ENCODE measurements at regions not wholly inside any gene's neighbourhood (a gene's known extent, or its start where the extent isn't known, plus 50 kb on each side); places are given as distances from the start of the nearest gene placed in this dataset.

- TF ChIP-seq, protein P1, sequence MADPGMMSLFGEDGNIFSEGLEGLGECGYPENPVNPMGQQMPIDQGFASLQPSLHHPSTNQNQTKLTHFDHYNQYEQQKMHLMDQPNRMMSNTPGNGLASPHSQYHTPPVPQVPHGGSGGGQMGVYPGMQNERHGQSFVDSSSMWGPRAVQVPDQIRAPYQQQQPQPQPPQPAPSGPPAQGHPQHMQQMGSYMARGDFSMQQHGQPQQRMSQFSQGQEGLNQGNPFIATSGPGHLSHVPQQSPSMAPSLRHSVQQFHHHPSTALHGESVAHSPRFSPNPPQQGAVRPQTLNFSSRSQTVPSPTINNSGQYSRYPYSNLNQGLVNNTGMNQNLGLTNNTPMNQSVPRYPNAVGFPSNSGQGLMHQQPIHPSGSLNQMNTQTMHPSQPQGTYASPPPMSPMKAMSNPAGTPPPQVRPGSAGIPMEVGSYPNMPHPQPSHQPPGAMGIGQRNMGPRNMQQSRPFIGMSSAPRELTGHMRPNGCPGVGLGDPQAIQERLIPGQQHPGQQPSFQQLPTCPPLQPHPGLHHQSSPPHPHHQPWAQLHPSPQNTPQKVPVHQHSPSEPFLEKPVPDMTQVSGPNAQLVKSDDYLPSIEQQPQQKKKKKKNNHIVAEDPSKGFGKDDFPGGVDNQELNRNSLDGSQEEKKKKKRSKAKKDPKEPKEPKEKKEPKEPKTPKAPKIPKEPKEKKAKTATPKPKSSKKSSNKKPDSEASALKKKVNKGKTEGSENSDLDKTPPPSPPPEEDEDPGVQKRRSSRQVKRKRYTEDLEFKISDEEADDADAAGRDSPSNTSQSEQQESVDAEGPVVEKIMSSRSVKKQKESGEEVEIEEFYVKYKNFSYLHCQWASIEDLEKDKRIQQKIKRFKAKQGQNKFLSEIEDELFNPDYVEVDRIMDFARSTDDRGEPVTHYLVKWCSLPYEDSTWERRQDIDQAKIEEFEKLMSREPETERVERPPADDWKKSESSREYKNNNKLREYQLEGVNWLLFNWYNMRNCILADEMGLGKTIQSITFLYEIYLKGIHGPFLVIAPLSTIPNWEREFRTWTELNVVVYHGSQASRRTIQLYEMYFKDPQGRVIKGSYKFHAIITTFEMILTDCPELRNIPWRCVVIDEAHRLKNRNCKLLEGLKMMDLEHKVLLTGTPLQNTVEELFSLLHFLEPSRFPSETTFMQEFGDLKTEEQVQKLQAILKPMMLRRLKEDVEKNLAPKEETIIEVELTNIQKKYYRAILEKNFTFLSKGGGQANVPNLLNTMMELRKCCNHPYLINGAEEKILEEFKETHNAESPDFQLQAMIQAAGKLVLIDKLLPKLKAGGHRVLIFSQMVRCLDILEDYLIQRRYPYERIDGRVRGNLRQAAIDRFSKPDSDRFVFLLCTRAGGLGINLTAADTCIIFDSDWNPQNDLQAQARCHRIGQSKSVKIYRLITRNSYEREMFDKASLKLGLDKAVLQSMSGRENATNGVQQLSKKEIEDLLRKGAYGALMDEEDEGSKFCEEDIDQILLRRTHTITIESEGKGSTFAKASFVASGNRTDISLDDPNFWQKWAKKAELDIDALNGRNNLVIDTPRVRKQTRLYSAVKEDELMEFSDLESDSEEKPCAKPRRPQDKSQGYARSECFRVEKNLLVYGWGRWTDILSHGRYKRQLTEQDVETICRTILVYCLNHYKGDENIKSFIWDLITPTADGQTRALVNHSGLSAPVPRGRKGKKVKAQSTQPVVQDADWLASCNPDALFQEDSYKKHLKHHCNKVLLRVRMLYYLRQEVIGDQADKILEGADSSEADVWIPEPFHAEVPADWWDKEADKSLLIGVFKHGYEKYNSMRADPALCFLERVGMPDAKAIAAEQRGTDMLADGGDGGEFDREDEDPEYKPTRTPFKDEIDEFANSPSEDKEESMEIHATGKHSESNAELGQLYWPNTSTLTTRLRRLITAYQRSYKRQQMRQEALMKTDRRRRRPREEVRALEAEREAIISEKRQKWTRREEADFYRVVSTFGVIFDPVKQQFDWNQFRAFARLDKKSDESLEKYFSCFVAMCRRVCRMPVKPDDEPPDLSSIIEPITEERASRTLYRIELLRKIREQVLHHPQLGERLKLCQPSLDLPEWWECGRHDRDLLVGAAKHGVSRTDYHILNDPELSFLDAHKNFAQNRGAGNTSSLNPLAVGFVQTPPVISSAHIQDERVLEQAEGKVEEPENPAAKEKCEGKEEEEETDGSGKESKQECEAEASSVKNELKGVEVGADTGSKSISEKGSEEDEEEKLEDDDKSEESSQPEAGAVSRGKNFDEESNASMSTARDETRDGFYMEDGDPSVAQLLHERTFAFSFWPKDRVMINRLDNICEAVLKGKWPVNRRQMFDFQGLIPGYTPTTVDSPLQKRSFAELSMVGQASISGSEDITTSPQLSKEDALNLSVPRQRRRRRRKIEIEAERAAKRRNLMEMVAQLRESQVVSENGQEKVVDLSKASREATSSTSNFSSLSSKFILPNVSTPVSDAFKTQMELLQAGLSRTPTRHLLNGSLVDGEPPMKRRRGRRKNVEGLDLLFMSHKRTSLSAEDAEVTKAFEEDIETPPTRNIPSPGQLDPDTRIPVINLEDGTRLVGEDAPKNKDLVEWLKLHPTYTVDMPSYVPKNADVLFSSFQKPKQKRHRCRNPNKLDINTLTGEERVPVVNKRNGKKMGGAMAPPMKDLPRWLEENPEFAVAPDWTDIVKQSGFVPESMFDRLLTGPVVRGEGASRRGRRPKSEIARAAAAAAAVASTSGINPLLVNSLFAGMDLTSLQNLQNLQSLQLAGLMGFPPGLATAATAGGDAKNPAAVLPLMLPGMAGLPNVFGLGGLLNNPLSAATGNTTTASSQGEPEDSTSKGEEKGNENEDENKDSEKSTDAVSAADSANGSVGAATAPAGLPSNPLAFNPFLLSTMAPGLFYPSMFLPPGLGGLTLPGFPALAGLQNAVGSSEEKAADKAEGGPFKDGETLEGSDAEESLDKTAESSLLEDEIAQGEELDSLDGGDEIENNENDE (IDR thresholded peaks at IDR 0.05; ENCODE audit: insufficient replicate concordance, low read length): no peak
Observed at GRCh38 chr1:99439433-99440075, 175.3 kb downstream of the PLPPR4 start (continued).
